ENCODE measurements at regions not wholly inside any gene's neighbourhood (a gene's known extent, or its start where the extent isn't known, plus 50 kb on each side); places are given as distances from the start of the nearest gene placed in this dataset.

DNA sequence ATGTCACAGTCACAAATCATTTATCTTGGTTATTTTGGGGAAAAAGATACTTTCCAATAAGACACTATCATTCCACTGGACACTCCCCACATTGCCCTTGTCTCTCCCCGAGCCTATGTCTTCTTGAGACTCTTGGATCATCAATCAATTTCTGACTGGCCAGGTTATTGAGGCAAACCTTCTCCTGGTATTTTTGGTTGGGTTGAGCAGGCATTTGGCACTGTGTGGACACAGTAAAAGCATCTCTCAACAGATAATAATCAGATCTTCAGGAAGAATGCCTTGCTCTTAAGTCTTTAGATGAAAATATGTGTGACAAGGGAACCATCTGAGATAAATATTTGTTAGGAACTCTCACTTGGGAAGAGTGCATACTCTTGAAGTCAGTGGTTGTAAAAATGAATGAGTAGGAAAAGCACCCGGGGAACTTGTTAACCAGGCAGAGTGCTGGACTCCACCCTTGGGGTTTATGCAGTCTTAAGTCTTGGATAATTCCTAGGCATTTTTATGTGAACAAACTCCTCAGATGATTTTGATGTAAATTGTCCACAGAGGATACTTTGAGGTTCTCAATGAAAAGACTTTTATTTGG lies 223.8 kb upstream of the CLINT1 start:
- no peak for DNase-seq

DNA sequence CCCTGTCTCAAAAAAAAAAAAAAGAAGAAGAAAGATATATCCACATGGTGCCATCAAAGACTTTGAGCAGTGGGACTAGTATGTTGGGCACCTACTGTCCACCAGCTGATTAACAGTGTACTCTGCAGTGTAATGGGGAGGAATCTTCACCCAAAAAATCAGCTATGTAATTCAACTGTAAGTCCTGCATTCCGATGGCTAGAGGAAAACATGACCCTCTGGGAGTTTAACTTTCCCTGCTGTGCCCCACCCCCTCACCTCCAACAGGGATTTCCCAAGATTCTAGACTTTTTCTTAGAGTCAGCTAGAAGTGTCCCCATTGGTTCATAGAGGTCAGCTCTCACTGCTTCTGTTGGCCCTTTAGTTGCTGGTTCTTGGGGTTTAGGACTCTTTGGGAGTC lies 221.2 kb upstream of the CLINT1 start:
- DNase-seq: no peak

DNA sequence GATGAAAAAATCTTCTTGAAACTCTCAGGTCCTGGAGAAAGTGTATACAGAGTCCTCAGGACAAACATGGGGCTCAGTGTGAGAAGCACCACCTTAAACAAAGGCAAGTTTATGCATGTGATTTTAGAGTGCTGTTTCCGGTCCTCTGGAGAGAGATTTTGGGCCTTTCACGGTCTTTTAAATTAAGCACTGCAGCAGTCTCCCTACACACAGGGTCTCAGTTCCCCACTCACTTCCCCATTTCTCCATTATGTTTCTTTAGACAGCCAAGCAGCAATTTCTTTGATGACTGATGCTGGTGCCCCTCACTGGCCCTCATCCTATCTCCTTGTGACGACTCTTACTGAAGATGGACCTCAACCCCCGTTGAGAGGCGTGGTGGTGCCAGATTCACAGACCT lies 220.2 kb upstream of the CLINT1 start:
- no peak for DNase-seq

DNA sequence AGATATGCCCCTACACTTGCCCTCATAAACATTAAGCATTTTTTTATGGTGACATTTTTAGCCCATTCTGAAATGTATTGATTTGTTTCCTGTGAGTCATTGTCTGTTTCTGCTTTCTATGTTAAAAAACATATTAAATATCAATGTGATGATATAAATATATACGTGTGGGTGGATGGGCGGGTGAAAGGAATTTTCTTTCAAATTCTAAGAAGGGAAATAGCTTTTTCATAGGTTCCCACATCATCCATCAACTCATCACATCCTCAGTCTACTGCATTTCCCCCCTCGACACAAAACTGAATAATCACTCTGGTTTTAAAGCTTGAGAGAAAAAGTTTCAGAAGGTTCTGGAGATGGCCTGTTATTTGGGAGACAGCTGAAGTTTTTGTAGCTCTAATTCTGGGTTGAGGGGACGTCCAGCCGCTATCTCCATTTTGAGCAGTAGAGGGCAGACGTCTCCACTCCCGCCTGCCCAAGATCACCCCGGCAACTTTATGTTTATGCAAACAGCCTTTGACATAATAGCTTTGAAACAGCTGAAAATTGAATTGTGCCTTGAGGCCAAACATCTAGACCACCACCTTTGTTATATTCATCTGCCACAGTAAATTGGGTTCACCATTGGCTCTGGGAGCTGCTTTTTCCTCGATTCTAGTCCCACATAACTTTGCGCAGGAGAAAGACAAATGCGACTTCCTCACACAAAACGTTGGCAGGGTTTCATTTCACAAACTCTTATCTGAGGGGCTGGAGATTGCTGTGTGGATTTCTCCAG lies 216.2 kb upstream of the CLINT1 start:
- peak; percentile 13 for DNase-seq

DNA sequence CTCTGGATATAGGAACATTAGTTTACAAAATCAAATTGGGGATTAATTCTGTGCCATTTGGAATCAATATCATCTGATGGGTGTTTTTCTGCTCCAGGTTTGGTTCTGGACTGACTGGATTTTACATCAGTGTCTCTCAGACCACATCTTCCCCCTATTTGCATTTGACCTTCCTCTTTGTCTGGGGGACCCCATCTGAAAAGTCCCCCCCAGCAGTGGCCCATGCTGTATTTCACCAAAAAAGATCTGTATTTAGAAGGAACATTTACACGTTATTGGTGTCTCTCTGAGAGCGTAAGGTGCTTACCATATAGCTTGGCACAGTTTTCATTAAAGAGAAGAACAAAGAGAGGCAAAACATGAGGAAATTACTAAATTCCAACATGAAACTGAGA lies 215.6 kb upstream of the CLINT1 start:
- no peak for DNase-seq

DNA sequence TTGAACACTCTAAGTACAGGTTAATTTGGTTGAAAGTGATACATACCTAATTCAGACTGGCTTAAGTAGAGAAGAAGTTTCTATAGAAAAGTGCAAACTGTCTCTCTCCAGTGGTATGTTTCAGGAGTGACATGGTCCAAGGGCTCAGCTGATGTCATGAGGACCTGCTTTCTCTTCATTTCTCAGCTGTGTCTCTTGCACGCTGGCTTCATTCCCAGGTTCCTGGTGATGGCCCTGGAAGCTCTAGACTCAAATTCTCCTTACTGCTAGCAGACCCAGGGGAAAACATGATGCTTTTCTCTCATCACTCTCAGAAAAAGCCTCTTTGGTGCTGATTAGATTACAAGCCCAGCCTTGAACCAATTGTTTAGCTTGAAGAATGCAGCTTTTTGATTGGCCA lies 211.9 kb upstream of the CLINT1 start:
- no peak for DNase-seq

DNA sequence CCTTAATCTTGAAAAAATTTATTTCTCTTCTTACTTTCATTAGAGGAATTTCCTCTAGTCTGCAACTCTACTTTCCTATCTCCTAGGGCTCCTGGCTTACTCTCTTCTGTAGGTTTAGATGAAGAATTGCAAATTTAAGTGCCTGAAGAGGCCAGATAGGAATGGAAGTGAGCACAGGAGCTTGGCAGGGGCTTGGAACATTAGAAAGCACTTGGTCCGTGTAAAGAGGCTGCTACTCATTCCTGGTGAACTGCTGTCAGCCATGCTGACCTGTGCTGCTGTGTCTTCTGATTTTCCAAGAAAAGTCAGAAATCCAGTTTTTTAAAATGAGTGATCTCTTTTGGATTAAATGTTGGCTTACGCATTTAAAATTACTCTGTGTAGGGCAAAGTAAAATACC lies 210.9 kb upstream of the CLINT1 start:
- no peak for DNase-seq

DNA sequence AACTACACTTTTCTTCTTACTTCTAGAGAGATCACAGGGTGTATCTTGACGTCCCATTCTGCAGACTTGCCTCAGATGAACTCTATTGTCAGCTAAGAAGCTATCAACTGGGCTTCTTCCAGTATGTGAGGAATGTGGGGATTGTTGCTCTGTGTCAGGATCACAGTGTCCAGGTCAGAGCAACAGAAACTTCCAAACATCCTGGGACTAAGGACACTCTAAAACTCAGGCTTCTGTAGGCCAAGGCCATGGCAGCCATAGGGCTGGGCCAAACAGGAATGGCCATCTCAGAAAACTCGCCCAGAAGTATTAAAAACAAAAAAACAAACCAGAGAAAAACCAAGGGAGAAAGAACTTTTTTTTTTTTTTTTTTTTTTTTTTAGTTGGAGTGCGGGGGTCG lies 210.0 kb upstream of the CLINT1 start:
- no peak for DNase-seq

DNA sequence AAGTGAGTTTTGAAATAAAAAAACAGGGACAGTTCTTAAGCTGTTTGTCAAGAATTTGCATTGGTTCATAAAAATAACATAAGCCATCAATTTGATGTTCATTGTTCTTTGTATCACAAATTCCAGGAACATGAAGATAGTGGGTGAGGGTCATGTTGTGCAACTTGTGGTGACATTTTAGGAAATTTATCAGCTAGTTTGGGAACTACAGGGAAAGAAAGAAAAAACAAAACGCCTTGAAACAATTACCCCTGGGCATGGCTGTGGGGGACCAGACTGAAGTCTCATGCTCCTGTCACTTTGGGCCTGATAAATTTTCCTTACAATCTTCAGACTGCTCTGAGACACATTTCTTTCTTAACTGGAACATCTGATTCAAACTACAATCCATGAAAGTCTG lies 207.1 kb upstream of the CLINT1 start:
- DNase-seq: no peak

DNA sequence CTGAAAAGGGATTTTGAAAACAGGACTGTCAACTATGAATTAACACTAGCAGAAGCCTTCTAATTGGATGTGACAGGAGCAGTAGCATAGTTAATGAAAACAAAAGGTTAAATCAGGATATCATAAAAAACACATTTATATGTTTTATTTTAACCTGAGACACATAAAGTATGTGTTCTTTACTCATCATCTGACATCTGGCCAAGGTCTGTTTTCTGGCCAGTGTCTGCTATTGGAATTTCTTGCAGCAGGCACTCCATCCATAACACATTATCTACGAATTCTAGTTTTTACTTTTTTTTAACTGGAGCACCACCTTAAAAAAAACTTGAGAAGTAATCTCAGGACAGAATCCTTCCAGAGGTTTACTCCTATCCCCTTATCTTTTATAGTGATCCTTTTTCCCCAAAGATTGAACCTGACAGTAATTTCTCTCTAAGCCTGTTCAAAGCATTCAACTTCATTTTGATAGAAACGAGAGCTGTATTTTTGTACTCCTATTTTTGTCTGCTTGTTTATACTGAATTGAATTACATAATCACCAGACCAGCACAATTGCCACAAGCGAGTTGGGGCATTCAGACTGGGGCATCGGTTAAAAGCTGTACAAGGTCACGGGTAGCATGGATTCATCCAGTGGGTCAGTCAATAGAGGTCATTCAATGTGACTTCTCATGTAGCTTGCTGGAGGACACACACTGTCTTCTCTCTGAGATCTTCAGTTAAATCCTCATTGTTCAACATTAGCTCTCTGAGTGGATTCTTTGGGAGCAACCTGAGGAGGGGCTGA lies 205.6 kb upstream of the CLINT1 start:
- no peak for DNase-seq

DNA sequence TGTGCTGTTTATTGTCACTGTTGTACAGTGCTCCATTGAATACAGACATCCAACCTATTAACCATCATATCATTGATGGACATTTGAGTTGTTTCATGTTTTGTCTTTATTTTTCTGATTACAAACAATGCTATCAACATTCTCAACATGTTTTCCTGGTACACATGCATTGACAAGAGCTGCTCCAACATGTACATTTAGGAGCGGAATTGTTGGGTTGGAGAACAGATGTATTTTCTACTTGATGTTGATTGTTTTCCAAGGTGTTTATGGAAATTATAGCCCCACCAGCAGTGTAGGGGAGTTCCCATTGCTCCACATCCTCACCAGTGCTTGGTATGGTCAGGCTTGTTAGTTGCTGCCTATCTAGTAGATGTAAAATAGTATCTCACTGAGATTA lies 204.1 kb upstream of the CLINT1 start:
- no peak for DNase-seq

DNA sequence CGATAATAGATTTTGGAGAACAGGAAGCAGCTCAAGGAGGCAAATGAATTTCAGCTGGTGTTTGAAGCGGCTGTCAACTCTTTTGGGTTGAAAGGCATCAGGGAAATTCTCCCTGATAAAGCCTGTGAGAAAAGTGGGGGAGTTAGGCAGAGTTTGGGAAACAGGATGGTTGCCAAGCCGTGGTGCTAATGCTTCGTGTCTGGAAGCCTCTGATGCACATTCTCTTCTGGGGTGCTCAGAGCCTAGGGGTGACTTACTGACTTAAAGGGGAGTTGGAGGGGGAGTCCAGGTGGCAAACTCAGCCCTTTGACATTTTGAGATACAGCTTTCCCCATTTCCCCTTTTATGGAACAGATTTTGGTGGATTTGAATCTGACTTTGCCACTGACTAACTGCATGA lies 202.5 kb upstream of the CLINT1 start:
- no peak for DNase-seq

DNA sequence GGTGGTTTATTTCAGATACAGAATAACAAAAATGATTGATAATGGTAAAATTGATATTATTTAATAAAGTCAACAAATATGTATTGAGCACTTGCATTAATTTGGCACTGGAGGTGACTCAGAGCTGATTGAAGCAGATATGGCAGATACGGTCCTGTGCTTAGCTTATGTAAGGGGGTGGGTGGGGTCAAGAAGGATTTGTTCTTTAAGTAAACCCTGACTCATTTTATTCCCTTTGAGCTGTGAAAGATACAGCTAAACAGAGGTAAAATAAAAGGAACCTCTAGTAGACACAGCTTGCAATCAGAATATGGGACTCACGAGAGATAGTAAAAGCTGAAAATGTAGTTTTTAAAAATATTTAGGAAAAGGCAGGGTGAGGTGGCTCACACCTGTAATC lies 201.3 kb upstream of the CLINT1 start:
- no peak for DNase-seq

DNA sequence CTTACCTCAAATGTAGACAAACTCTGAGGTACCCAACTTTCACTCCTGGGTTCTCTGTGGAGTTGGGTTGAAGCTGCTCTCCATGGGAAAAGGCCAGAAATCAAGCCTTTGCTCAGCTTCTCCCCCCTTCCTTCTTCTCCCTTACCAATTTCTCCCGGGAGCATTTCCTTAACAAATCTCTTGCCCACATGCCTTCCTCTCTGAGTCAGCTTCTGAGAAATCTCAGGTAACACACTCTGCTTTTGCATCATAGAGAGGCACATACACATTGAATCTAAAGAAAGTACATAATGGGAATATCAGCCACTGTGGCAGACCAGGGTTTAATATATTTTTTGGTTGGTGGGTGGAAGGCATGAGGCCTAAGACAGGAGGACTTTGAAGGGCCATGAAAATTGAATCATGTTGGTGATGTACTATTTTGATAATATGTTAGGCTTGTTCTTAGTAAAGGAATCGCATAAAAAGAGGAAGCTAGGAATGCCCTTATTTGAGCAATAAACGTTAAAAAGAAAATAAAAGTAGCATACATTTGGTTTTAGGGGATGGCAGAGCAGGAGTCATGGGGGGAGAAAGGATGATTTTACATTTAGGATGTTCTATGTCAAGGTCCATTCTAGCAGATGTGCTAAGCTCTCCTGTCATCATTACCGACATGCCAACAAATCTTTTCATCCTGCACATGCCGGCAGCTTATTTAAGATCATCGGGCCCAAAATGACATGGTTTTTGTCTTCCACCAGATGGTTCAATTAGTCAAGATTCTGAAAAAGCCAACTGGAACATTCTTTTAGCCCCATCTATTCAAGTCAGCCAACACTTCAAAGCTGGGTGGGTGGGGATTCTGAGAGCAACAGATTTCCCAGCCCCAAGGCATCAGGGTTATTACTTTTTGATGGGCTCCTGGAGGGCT lies 199.5 kb upstream of the CLINT1 start:
- DNase-seq: peak; percentile 16

DNA sequence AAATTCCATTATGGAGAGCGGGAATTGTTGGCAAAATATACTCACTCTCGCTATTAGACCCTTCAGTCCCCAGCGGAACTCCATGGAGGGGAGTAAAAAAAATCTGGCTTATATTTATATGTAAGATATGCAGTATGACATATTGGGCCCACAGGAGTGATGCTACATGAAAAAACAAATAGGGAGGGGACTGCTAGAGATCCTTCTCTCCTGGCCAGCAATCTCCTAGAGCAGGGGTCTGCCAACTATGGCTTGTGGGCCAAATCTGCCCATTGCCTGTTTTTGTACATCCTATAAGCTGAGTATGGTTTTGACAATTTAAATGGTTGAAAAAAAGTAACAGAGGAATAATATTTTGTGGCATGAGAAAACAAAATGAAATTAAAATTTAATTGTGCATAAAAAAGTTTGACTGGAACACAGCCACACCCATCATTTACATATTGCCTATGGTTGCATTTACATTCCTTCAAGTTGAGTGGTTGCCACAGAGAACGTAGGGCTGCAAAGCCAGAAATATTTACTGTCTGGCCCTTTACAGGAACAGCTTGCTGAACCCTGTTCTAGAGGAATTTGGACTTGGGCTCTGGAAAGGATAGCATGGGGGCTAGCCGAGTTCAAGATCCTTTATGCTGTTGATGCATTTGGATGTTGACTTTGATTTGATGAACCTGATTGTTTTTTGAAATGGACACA lies 197.3 kb upstream of the CLINT1 start:
- no peak for DNase-seq

DNA sequence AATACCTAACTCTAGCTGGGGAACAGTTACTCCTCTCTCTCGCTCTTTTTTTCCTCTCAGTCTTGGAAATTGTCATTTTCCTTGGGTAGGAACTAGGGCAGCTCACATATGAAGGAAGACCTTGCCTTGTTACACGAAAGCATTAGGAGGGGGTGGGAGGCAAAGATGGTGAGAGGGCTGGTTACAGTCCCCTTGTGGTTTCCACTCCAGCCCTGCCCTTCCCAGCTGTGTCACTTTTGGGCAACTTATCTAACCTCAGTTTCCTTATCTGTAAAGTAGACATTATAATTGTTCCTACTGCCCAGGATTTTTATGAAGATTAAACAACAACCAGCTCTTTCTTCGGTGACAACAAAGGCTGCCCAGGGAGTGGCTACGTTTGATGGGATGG lies 196.2 kb upstream of the CLINT1 start:
- no peak for DNase-seq

DNA sequence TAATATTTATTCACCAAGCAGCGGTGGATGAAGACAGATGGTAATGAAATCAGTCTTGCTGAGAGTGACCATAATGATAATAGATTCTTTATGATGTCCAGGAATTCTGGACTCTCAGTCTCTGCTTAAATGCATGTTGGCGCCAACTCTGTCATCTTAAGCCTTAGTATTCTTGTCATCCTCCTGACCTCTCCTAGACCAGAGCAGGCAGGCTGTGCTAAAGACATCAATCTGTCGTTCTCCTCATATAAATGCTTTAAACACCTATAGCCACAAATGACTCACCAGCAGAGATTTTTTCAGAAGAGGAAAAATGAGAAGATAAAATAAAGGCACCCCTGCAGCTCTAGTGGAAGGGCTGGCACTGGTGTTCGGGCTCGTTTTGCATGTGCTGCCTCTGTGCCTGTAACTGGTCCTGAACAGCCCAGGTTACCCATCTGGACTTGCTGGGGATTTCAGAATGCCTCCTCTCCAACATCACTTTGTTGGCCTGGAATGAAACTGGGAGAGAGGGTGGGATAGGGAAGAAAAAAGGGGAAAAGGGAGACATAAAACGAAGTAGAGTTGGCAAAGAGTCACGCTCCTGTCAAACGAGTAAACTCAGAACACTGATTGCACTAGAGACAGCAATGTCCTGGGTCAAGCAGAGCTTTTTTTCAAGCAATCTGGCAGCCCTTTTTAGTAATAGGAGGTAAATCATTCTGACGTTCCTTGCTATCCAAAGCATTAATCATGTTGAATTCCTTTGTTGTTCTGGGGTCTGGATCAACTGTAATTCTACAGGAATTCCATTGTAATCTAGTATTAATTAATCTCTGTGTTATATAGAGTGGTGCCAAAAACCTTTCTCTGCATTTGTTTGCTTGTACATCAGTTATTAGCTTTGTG lies 195.5 kb upstream of the CLINT1 start:
- no peak for DNase-seq

DNA sequence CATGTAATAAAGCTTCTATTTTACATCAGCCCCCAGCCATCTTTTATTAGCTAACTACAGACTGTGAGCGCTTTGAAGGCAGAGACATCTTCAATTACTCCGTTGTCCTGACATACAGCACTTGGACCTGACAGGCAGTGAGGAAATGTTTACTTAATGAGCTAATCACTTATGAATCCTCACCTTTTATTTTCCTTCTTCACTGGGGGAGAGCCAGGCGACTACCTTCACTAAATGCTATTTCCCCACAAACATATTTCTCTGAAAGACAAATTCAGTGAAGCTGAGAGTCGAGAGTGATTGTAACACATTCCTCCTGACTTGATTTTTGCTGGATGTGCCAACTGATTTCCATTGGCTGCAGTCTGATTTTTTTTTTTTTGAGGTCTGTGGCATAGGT lies 192.1 kb upstream of the CLINT1 start:
- DNase-seq: no peak

DNA sequence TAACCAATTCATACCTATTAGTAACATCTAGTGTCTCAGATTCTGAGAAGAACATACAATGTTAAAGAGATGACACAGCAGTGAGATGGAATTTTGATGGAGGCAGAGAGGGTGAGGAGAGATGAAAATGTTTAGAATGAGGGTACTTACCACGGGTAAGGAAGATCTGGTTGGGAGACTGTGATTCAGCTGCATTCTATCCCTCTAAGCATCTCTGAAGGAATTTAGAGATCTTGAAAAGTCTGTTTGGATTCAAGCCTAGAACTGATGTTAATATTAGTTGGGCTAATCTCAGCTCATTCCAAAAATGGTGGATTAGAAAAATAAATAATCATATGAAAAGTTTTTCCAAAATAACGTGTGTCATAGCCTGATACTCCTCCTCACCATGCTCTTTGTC lies 191.5 kb upstream of the CLINT1 start:
- no peak for DNase-seq

DNA sequence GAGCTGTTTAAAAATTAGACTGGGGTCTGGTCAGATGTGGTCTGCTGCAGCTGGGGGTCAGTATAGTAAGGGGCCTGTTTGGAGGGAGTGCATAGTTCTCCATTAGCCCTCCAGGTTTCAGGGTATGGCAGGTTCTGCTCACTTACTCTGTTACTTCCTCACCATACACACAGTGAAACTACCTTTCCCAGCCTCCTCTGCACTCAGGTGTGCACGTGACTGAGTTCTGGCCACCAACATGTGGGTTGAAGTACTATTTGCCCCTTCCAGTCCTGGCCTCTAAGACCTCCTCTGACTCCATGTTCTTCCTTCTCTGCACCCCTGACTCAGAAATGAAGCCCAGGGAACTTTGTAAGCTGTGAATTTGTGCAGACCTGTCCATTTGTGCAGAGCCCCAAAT lies 190.5 kb upstream of the CLINT1 start:
- no peak for DNase-seq

DNA sequence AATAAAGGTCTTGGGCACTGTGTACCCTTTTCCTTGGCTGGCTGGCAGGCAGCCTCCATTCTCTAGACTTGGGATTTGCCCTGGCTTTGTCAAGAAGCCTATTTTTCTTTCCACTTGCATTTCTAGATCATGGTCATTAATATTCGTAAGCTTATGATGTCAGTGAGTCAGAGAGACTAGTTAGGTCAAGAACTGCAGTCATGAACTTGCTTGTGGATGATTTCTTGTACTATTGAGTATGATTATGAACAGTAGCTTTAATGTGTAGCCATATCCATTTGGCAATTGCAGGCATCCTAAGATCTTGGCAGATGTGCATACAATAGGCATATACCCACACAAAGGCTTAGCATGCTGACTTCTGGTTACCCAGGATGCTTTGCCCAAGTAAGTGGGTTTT lies 186.8 kb upstream of the CLINT1 start:
- DNase-seq: no peak
